ENCODE measurements at regions not wholly inside any gene's neighbourhood (a gene's known extent, or its start where the extent isn't known, plus 50 kb on each side); places are given as distances from the start of the nearest gene placed in this dataset.

GRCh38 chr1:220956501-220957232 is 77.4 kb downstream of the HLX start:
- Histone ChIP-seq H3K4me1 (ENCODE audit: control insufficient read depth in 2 of 3, insufficient read depth in 2 of 3, low read depth in 1 of 3, low read length in 3 of 3) (no peaks in the 10 kb centered on the region), H3K36me3 (ENCODE audit: control insufficient read depth in 2 of 3, insufficient read depth in 3 of 3, low read length in 3 of 3) (no peaks in the 10 kb centered on the region), H3K27ac (ENCODE audit: low read depth in 2 of 2, low read length in 2 of 2) (no peak overlapping the region), H3K9ac (ENCODE audit: low read length in 3 of 3) (no peak overlapping the region), H3K27me3 (ENCODE audit: control insufficient read depth, insufficient read depth, low read length) (no peaks in the 10 kb centered on the region), H3K4me3 (ENCODE audit: low read length in 3 of 3) (no peak overlapping the region), H3K9me3 (ENCODE audit: control insufficient read depth in 2 of 3, insufficient read depth in 1 of 3, low read length in 3 of 3) (no peaks in the 10 kb centered on the region)
- FAIRE-seq (no peak), DNase-seq (no peak)
- TF ChIP-seq, protein P1, sequence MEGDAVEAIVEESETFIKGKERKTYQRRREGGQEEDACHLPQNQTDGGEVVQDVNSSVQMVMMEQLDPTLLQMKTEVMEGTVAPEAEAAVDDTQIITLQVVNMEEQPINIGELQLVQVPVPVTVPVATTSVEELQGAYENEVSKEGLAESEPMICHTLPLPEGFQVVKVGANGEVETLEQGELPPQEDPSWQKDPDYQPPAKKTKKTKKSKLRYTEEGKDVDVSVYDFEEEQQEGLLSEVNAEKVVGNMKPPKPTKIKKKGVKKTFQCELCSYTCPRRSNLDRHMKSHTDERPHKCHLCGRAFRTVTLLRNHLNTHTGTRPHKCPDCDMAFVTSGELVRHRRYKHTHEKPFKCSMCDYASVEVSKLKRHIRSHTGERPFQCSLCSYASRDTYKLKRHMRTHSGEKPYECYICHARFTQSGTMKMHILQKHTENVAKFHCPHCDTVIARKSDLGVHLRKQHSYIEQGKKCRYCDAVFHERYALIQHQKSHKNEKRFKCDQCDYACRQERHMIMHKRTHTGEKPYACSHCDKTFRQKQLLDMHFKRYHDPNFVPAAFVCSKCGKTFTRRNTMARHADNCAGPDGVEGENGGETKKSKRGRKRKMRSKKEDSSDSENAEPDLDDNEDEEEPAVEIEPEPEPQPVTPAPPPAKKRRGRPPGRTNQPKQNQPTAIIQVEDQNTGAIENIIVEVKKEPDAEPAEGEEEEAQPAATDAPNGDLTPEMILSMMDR (IDR thresholded peaks at IDR 0.05; ENCODE audit: borderline replicate concordance, extremely low read depth, insufficient read depth), result no peak
- intact Hi-C loops (cut with DNase I), result no loop called here

GRCh38 chr1:220957233-220957605 is 78.0 kb downstream of the HLX start:
- H3K9me3 ChIP-seq (ENCODE audit: control insufficient read depth in 2 of 3, insufficient read depth in 1 of 3, low read length in 3 of 3), result no peaks in the 10 kb centered on the region
- FAIRE-seq (no peak), DNase-seq (no peak)
- no peak overlapping the region for H3K4me3 ChIP-seq (ENCODE audit: low read length in 3 of 3)
- no peak overlapping the region for H3K27ac ChIP-seq (ENCODE audit: low read depth in 2 of 2, low read length in 2 of 2)
- H3K9ac ChIP-seq (ENCODE audit: low read length in 3 of 3), result no peak overlapping the region
- intact Hi-C loops (cut with DNase I), result no loop called here
- no peaks in the 10 kb centered on the region for H3K36me3 ChIP-seq (ENCODE audit: control insufficient read depth in 2 of 3, insufficient read depth in 3 of 3, low read length in 3 of 3)
- no peaks in the 10 kb centered on the region for H3K27me3 ChIP-seq (ENCODE audit: control insufficient read depth, insufficient read depth, low read length)
- TF ChIP-seq, protein P1 (IDR thresholded peaks at IDR 0.05; ENCODE audit: borderline replicate concordance, extremely low read depth, insufficient read depth), result no peak
- H3K4me1 ChIP-seq (ENCODE audit: control insufficient read depth in 2 of 3, insufficient read depth in 2 of 3, low read depth in 1 of 3, low read length in 3 of 3), result no peaks in the 10 kb centered on the region

GRCh38 chr1:220958234-220958633 is 79.0 kb downstream of the HLX start:
- intact Hi-C loops (cut with DNase I), result no loop called here
- H3K27ac ChIP-seq (ENCODE audit: low read depth in 2 of 2, low read length in 2 of 2), result no peak overlapping the region
- H3K27me3 ChIP-seq (ENCODE audit: control insufficient read depth, insufficient read depth, low read length), result no peaks in the 10 kb centered on the region
- H3K9me3 ChIP-seq (ENCODE audit: control insufficient read depth in 2 of 3, insufficient read depth in 1 of 3, low read length in 3 of 3), result no peaks in the 10 kb centered on the region
- no peaks in the 10 kb centered on the region for H3K36me3 ChIP-seq (ENCODE audit: control insufficient read depth in 2 of 3, insufficient read depth in 3 of 3, low read length in 3 of 3)
- H3K9ac ChIP-seq (ENCODE audit: low read length in 3 of 3), result no peak overlapping the region
- H3K4me3 ChIP-seq (ENCODE audit: low read length in 3 of 3), result no peak overlapping the region
- no peaks in the 10 kb centered on the region for H3K4me1 ChIP-seq (ENCODE audit: control insufficient read depth in 2 of 3, insufficient read depth in 2 of 3, low read depth in 1 of 3, low read length in 3 of 3)
- TF ChIP-seq, protein P1 (IDR thresholded peaks at IDR 0.05; ENCODE audit: borderline replicate concordance, extremely low read depth, insufficient read depth), result no peak
- DNase-seq (no peak), FAIRE-seq (no peak)
